NCI-H2171 (cell line): ENCODE measurements at regions not wholly inside any gene's neighbourhood (a gene's known extent, or its start where the extent isn't known, plus 50 kb on each side); places are given as distances from the start of the nearest gene placed in this dataset.

Source experiments
- DNase-seq: peaks from one replicate; lab custom pipeline; 2025; lab: John Stamatoyannopoulos, UW

DNA sequence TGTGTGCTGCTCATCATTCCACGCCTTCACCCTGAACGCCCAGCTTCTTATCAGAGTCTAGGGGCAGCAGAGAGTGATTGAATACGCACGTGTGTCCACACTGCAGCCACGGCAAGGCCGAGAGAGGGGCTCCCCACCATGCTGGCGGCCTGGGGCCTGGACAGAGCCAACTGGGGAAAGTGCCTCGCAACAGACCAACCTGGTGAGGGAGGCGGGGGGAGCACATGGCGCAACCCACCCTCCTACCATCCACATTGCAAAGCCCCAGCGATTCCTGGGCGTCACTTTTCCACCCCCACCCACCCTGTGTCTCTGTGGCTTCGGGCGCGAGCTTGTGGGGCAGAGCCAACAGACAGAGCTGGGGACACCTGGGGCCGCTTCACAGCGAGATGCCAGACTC is 66.4 kb upstream of the DUSP22 start:
- DNase-seq: no peak

DNA sequence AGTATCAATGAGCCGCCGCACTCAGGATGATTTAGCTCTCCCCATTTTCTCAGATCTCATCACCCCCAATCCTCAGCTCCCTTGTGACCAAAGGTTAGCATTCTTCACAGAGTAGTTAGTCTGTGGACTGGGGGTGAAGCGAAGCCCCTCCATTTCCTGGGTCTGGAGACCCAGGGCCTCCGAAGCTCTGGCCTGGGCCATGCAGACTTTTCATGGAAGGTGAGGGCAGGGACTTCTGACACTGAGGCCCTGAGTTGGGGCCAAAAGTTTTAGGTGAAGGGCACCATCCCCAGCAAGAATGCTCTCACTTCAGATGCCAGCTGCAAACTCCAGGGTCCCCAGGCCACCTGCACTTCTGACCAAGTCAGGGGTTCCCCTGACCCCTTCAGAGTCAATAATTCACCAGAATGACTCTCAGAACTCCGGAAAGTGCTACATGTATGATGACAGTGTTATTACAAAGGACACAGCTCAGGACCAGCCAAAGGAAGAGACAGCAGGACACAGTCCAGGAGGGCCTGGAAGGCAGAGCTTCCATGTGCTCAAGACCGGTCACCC is 65.7 kb upstream of the DUSP22 start:
- DNase-seq: no peak

DNA sequence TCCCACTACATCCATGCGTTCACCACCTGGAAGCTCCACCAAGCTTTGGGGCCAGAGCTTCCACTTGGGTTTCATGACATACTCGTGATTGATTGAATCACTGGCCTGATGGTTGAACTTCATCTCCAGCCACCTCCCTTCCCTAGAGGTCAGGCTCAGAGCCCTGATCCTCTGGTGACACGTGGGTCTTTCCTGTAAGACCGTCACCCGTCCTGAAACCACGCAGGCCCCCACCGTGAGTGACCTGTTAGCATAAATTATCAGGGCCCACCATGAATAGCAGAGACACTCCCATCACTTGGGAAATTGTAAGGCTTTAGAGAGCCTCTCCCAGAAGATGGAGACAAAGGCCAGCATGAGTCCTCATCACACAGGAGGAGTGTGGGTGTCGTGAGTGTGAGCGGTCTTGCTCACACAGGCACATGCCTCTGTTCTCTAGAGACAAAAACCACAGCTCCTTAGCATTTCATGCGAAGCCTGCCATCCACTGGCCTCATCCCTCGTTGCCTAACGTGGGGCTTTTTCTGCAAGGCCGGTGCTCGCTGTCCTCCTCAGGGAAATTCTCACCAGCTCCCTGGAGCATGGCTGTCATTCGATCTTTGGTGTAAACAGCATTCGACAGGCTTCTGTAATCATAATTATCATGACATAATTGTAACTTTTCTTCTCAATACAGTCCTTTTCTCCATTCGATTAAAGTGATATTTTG is 65.1 kb upstream of the DUSP22 start:
- DNase-seq: no peak

DNA sequence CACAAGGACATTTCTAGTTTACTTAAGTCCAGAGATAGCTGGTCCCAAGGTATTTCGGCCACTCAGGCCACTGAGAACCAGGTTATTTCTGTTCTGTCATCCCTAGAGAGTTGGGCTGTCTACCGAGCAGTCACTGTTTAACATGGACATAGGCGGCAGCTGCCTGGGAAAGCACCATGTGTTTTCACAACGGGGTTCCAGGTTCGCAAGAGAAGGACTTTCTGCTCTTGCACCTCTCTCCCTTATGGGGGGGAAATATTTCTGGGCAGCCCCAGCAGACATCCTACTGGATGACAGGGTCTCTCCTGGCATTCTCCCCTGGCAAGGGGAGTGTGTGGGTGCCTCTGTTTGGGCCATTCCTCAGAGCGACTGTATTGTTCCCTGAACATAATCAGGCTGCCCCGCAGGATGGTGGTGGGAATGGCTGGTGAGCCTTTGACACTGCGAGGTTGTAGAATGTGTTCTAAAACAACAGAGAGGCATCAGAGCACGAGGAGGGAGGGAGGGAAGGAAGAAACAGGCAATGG is 64.4 kb upstream of the DUSP22 start:
- no peak for DNase-seq

DNA sequence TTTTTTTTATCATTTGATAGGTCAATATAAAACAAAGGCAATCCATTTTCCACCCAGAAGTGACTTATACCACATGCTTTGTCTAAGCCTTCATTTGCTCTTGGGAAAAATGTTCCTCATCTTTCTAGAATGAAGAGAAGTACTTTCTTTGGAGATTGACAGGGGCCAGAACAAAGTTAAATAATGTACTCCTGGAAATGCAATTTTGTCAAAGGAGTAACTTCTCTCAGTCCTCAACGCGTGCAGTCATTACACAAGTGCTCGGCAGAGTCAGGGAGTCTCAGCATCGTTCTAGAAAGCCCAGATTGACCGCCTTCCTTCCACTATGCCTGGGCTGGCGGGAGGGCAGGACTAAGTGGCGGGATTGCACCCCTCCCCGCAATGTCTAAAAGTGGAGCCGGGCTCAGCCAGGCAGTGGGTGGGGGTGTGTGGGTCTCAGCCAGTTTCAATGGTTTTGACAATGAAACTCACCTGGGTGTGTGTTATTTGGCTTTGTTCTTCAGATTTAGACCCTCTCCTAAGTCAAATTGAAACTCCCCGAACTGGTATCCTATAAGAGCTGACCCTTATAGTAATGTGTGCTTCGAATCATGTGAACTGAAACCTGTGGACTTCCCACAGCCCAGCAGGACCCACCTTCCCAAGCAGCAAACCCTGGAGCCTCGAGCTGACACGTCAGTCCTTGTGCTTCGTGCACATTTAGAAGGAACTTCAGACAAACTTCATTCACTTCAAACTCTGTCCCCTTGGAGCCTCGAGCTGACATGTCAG is 63.2 kb upstream of the DUSP22 start:
- no peak for DNase-seq

DNA sequence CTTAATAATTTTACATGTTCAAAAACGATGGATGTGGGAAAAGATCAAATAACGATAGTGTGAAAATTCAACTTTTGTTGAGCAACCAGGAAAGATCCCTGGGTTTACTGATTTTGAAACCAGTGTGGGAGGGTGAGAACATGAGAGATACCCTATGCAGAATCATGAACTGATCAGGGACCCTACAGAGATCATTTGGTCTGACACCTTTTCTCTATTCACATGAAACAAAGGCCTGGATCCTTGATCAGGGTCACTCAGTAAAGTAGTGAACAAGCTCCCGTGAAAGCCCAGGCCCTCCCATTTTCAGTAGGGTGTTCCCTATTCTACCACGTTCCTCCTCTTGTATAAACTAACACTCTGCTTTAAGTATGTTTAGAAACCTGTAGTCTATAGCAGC is 60.5 kb upstream of the DUSP22 start:
- DNase-seq: no peak

DNA sequence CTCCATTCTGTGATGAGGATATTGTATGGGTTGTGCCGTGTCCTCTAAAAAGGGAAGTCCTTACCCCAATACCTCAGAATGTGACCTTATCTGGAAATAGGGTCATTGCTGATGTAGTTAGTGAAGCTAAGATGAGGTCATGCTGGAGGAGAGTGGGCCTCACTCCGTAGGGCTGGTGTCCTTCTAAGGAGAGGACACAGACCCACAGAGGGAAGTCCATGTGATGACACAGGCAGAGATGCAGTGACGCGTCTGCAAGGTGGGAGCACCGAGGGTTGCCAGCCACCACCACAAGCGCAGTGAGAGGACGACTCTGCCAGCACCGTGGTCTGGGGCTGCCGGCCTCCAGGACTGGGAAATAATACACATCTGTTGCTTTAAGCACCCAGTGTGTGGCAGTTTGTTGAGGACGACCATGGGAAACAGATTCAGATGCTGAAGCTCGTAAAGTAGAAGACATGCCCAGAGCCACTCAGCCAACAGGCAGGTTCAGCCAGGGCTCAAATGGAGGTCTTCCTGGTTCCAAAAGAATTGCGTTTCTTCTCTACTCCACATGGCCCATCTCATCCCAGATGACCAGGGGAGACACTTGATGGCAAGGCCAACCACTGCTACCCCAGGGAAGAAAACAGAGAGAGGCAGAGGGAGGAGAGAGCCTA is 59.2 kb upstream of the DUSP22 start:
- DNase-seq: no peak

DNA sequence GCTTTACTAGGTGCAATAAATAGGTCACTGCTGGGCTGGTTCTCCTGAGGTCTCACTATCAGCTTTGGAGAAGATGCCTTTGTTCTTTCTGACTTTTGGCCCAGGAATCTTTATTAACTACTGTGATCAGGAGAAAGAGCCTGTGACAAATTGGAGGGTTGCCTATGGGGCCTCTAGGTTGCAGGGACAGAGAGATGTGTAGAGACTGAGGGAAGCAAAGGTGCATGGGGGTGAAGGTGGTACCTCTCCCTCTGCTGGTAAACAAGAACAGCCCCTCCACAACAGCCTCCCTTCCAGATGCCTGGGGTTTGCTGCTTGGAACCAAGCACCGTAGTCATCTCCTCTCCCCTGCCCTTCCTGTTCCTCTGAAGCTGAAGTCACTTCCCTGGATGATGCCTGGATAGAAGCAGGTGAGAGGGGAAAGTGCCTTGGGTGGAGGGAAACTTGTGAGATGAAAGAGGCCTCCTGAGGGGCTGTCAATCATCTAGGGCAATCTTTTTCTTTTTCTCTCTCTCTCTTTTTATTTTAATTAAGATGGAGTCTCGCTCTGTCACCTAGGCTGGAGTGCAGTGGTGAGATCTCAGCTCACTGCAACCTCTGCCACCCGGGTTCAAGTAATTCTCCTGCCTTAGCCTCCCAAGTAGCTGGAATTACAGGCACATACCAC is 57.4 kb upstream of the DUSP22 start:
- DNase-seq: no peak

DNA sequence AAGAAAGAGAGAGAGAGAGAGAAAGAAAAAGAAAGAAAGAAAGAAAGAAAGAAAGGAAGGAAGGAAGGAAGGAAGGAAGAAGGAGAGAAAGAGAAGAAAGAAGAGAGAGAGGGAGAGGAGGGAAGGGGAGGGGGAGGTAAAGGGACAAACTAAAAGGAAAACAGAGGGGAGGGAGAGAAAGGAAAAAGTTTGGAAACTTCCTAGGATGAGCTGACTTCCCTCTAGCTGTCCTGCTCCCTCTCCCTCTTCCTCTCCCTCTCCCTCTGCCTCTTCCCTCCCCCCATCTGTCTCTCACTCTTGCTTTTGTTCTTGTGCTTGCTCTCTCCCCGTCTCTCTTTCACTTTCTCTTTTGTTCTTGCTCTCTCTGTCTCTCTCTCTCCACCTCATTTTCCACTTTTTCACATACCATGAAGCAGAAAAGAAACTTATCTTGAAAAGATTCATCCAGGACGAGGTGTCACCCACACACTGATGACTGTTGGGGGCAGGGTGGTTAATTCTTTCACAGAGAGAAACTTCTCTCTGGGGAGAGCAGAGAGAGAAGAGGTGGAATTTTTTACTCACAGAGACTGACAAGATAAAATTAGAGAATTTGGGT is 56.4 kb upstream of the DUSP22 start:
- no peak for DNase-seq

DNA sequence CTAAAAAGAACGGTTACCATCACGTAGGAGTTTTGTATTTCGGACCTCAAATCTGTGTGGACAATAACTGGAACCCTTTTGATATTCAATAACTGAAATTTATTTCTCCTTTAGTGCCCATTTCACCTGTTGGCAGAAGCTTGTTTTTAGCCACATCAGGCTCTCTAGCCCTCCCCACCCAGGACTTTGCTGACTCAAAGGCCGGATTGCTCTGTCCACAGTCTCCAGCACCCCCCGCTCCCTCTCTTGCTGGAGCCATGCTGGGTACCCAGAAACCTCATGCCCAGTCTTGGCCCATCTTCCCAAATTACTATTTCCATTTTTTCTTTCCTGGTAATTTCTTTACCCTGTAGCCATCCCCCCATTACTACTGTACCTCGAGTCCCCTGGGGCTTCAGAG is 55.8 kb upstream of the DUSP22 start:
- no peak for DNase-seq

DNA sequence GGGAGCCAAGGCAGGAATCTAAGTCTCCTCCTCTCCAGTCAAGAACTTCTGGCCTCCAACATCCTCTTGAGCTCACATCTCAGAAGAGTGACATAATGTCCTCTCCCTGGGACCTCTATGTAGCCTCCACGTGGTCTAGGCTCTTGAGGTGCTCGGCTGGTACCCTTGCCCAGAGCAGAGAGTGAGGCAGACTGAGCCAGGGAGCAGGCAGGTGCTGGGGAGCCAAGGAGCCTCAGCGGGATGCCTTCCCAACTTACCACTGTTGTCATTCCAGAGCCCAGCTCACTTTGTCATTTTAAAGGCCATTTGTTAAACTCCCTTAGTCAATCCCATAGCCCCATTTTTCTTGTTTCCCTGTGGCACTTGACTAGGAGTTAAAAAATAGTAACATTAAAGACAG is 52.1 kb upstream of the DUSP22 start:
- DNase-seq: no peak

DNA sequence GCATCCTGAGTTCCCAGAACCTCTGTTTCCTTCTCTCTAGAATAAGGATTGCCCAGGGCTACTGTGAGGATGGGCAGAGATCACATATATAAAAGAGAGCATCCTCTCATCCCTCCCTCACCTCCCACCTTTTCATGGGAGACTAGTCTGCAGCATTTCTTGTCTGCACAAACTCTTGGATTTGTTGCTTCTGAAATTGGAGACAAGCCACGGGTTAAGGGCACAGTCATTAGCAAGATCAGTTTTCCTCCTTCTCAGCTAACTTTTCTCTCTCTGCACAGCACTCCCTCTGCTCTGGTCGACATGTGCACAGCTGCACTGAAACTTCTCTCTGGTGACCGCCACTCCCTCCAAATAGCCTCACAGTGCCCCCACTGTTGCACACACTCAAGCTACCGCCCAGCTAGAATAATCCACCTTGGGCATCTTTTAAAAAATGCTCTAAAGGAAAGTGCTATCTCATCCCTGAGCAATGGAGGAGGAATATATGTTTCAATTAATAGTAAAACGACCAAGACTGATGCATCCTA is 50.9 kb upstream of the DUSP22 start:
- no peak for DNase-seq
